ENCODE measurements at regions not wholly inside any gene's neighbourhood (a gene's known extent, or its start where the extent isn't known, plus 50 kb on each side); places are given as distances from the start of the nearest gene placed in this dataset.

DNA sequence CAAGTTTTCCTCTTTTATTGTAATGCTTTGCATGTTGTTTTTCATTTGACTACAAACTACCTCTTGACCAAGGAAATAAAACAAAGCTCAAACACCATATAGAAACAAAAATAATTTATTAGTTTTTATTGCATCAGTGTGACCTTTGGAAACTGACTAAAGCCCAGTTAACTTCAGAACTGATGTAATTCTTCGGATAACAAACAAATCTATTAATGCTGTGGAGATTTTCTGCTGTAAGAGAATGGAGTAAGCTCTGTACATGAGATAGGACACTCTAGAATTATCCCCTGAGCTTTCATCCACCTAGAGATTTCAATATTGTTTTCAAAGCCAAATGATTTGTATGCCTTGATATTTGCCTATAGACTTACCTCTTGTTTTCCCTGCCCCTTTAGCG, 154.0 kb upstream of the KCNK2 start:
- TF ChIP-seq GATA3 (IDR thresholded peaks at IDR 0.05; ENCODE audit: low read depth, low read length), result no peak
- TF ChIP-seq GATA2 (IDR thresholded peaks at IDR 0.05; ENCODE audit: low read depth, low read length), result no peak
